Glutamatergic neuron (in vitro differentiated cells): ENCODE measurements at regions not wholly inside any gene's neighbourhood (a gene's known extent, or its start where the extent isn't known, plus 50 kb on each side); places are given as distances from the start of the nearest gene placed in this dataset.

Source experiments
- DNase-seq: peaks from one replicate; pipeline ENCODE4 v3.0.0; 2022
- H3K27ac Mint-ChIP-seq: one replicate; pipeline ENCODE4 v1.8.0; 2020; ENCODE audit warnings: mild to moderate bottlenecking, mixed read lengths, inconsistent platforms; ENCODE audit not compliant: unreplicated experiment
- H3K27me3 Mint-ChIP-seq: one replicate; pipeline ENCODE4 v1.8.0; 2020; ENCODE audit warnings: mild to moderate bottlenecking, moderate library complexity, mixed read lengths, inconsistent platforms; ENCODE audit not compliant: unreplicated experiment
- H3K36me3 Mint-ChIP-seq: one replicate; pipeline ENCODE4 v1.8.0; 2020; ENCODE audit warnings: mild to moderate bottlenecking, mixed read lengths, inconsistent platforms; ENCODE audit not compliant: unreplicated experiment
- H3K4me1 Mint-ChIP-seq: one replicate; pipeline ENCODE4 v1.8.0; 2020; ENCODE audit warnings: mild to moderate bottlenecking, low read depth, mixed read lengths, inconsistent platforms; ENCODE audit not compliant: unreplicated experiment
- H3K4me3 Mint-ChIP-seq: one replicate; pipeline ENCODE4 v1.8.0; 2020; ENCODE audit warnings: mild to moderate bottlenecking, mixed read lengths, inconsistent platforms; ENCODE audit not compliant: unreplicated experiment
- H3K9me3 Mint-ChIP-seq: one replicate; pipeline ENCODE4 v1.8.0; 2020; ENCODE audit warnings: mild to moderate bottlenecking, moderate library complexity, mixed read lengths, inconsistent platforms; ENCODE audit not compliant: unreplicated experiment
- TF ChIP-seq, protein P1 (sequence below): fragments of 200-600 bp; sonication (generic); IDR thresholded peaks from one replicate; pipeline ENCODE4 v1.5.0; 2021; ENCODE audit not compliant: partially characterized antibody, unreplicated experiment

DNA sequence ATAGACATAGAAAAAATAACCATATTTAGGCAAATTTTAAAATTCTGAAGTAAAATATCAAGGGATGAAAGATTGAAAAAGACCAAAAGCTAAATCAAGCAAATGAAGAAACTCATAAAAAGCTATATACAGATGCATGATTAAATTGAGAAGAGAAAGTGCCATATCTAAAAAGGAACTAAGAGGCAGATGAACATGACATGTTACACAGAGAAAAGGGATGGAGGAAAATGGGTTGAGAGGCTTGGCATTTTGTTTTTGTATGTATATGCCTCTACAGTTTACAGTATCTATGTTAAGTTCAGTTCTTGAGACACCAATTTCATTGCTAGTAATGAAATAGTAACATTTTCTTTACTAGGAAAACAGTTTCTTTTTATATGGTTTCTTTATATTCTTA lies 1507.4 kb upstream of the SPRY2 start:
- no peak overlapping the region for H3K27ac Mint-ChIP-seq
- no peaks in the 10 kb centered on the region for H3K4me1 Mint-ChIP-seq

DNA sequence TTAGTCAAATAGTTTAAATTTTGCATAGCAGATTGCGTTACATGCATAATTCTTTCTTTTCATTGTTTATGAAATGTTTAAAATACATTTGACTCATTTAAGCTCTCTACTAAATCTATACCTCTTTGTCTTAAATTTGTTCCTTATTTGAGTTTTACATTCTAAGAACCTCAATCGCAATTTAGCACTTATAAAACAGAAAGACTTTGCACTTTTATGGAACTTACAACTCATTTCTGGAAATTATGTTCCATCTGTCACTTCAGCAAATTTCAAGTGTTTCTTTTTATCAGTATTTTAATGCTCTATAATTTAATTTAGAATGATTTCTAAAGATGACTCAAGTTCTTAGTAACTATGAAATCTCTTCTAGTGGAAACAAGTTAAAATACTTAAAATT lies 1505.8 kb upstream of the SPRY2 start:
- no peak for DNase-seq
- TF ChIP-seq, protein P1, sequence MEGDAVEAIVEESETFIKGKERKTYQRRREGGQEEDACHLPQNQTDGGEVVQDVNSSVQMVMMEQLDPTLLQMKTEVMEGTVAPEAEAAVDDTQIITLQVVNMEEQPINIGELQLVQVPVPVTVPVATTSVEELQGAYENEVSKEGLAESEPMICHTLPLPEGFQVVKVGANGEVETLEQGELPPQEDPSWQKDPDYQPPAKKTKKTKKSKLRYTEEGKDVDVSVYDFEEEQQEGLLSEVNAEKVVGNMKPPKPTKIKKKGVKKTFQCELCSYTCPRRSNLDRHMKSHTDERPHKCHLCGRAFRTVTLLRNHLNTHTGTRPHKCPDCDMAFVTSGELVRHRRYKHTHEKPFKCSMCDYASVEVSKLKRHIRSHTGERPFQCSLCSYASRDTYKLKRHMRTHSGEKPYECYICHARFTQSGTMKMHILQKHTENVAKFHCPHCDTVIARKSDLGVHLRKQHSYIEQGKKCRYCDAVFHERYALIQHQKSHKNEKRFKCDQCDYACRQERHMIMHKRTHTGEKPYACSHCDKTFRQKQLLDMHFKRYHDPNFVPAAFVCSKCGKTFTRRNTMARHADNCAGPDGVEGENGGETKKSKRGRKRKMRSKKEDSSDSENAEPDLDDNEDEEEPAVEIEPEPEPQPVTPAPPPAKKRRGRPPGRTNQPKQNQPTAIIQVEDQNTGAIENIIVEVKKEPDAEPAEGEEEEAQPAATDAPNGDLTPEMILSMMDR = no peak
- H3K4me3 Mint-ChIP-seq = no peak overlapping the region
- H3K27ac Mint-ChIP-seq = no peak overlapping the region
- no peaks in the 10 kb centered on the region for H3K36me3 Mint-ChIP-seq
- no peaks in the 10 kb centered on the region for H3K9me3 Mint-ChIP-seq
- no peaks in the 10 kb centered on the region for H3K4me1 Mint-ChIP-seq
- no peaks in the 10 kb centered on the region for H3K27me3 Mint-ChIP-seq

More for the DNA sequence above, 1507.4 kb upstream of the SPRY2 start:
- H3K4me3 Mint-ChIP-seq = no peak overlapping the region
- TF ChIP-seq, protein P1 = no peak
- no peaks in the 10 kb centered on the region for H3K27me3 Mint-ChIP-seq
- no peaks in the 10 kb centered on the region for H3K36me3 Mint-ChIP-seq
- no peak for DNase-seq
- H3K9me3 Mint-ChIP-seq = no peaks in the 10 kb centered on the region

DNA sequence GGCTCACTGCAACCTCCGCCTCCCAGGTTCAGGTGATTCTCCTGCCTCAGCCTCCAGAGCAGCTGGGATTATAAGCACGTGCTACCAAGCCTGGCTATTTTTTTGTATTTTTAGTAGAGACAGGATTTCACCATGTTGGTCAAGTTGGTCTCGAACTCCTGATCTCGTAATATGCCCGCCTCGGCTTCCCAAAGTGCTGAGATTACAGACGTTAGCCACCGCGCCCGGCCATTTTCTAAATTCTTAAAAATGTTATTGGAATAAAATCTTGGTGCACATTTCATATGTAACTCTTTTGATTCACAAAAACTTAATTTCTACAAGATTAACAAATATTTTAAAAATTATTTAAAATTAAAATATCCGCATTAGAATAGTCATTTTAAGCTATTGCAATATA lies 1480.3 kb upstream of the SPRY2 start:
- Mint-ChIP-seq H3K27me3 (no peaks in the 10 kb centered on the region), H3K4me1 (no peaks in the 10 kb centered on the region), H3K36me3 (no peaks in the 10 kb centered on the region), H3K27ac (no peak overlapping the region), H3K4me3 (no peak overlapping the region), H3K9me3 (no peaks in the 10 kb centered on the region)
- TF ChIP-seq, protein P1 = no peak
- DNase-seq = no peak

DNA sequence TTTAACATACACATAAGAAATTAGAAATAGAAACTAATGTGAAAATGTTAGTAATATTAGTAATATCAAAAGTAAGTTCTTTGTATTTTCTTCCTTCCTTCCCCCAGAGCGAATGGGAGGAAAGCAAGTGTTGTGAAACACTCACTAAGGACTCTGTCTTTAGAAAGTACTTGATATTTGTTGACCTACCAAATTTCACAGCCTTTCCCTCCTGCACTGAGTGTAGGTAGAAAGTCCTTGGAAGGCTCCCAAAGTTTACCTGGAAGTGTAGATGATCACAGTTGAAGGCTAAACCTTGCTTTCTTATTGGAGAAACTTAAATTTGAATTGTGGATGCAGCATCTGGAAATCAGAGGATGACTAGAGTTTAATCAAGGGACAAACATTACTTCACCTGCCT lies 1459.5 kb upstream of the SPRY2 start:
- no peaks in the 10 kb centered on the region for H3K27me3 Mint-ChIP-seq
- no peak overlapping the region for H3K27ac Mint-ChIP-seq
- H3K9me3 Mint-ChIP-seq = no peaks in the 10 kb centered on the region
- TF ChIP-seq, protein P1 = no peak
- DNase-seq = no peak
- H3K36me3 Mint-ChIP-seq = no peaks in the 10 kb centered on the region
- H3K4me3 Mint-ChIP-seq = no peak overlapping the region
- H3K4me1 Mint-ChIP-seq = no peaks in the 10 kb centered on the region

DNA sequence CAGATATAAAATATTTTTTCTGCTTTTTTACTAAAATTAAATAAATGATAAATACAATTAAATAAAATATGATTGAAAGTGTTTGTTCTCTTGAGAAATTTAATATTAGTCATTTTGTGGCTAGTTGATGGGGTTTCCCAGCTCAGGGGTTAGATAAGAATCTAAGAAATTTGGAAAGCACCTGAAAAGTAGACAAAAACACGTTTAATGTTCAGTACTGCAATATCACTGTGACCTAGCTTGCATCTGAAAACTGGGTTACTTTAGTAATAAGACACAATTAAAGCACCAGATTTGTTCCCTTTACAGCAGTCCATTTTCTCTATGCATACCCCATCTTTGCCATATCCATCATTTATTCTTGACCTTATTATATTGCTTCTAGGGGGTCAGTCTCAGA lies 1454.8 kb upstream of the SPRY2 start:
- TF ChIP-seq, protein P1 = no peak
- Mint-ChIP-seq H3K36me3 (no peaks in the 10 kb centered on the region), H3K27me3 (no peaks in the 10 kb centered on the region), H3K4me3 (no peak overlapping the region), H3K27ac (no peak overlapping the region), H3K4me1 (no peaks in the 10 kb centered on the region), H3K9me3 (no peaks in the 10 kb centered on the region)
- no peak for DNase-seq
